H1 (cell line): ENCODE measurements at regions not wholly inside any gene's neighbourhood (a gene's known extent, or its start where the extent isn't known, plus 50 kb on each side); places are given as distances from the start of the nearest gene placed in this dataset.

Source experiments
- CTCF ChIA-PET: fragments of 300-600 bp; sonication (Branson Sonifier 250); formaldehyde crosslinking; loops from one replicate; lab custom pipeline; 2021; ENCODE audit not compliant: partially characterized antibody; lab: Charles Lee
- POLR2A ChIA-PET: fragments of 300-600 bp; sonication (Branson Sonifier 250); formaldehyde crosslinking; loops from one replicate; lab custom pipeline; 2021; ENCODE audit warnings: inconsistent platforms; ENCODE audit not compliant: partially characterized antibody; lab: Charles Lee
- DNase-seq, 2 experiments: peaks; one replicate each; pipeline versions ENCODE4 v3.0.0 to v3.0.0-alpha.2; 2010 to 2022; ENCODE audit warnings: low spot score in 2 of 2, low read depth in 1 of 2, mixed read lengths in 1 of 2
- FAIRE-seq: peaks from 2 replicates; lab custom pipeline; 2011; peaks lifted over from hg19 to GRCh38; lab: Jason Lieb, UNC
- H2AFZ ChIP-seq: 2 replicates; pipeline ENCODE4 v1.8.1; 2012; ENCODE audit warnings: low read length, inconsistent platforms
- H2AK5ac ChIP-seq: 2 replicates; pipeline ENCODE4 v1.6.1; 2013; ENCODE audit warnings: low read depth, low read length
- H2BK120ac ChIP-seq: replicated peaks from 2 replicates; pipeline ENCODE3; 2013; ENCODE audit warnings: low read depth, low read length, inconsistent platforms
- H2BK12ac ChIP-seq: 2 replicates; pipeline ENCODE4 v1.6.1; 2013; ENCODE audit warnings: low read depth, low read length
- H2BK15ac ChIP-seq: 2 replicates; pipeline ENCODE4 v1.6.1; 2013; ENCODE audit warnings: low read length
- H2BK20ac ChIP-seq: 2 replicates; pipeline ENCODE4 v1.6.1; 2013; ENCODE audit warnings: low read length
- H2BK5ac ChIP-seq: 2 replicates; pipeline ENCODE4 v1.6.1; 2013; ENCODE audit warnings: low read depth, low read length
- H3K14ac ChIP-seq: 2 replicates; pipeline ENCODE4 v1.6.1; 2013; ENCODE audit warnings: inconsistent platforms; ENCODE audit not compliant: insufficient read length
- H3K18ac ChIP-seq: 2 replicates; pipeline ENCODE4 v1.6.1; 2013; ENCODE audit warnings: low read length; ENCODE audit errors: extremely low read depth
- H3K23ac ChIP-seq: 2 replicates; pipeline ENCODE4 v1.6.1; 2013; ENCODE audit warnings: inconsistent platforms; ENCODE audit not compliant: insufficient read length
- H3K23me2 ChIP-seq: 2 replicates; pipeline ENCODE4 v1.6.1; 2013; ENCODE audit warnings: low read depth, low read length
- H3K27ac ChIP-seq: 2 replicates; pipeline ENCODE4 v1.6.1; 2011; ENCODE audit warnings: low read depth, low read length, inconsistent platforms
- H3K27me3 ChIP-seq, 4 experiments: replicated peaks in 1 of 4; 1 replicate in 1 of 4; 2 replicates in 3 of 4; pipeline versions ENCODE4 v1.6.1 to v1.8.1; 2011 to 2013; ENCODE audit warnings: low read length in 3 of 4, mild to moderate bottlenecking in 3 of 4, inconsistent platforms in 2 of 4, mixed read lengths in 2 of 4, moderate library complexity in 1 of 4; ENCODE audit not compliant: control insufficient read depth in 3 of 4, insufficient read depth in 3 of 4; ENCODE audit errors: extremely low read depth in 1 of 4
- H3K36me3 ChIP-seq, 4 experiments: 2 replicates each; pipeline versions ENCODE4 v1.6.1 to v1.8.1; 2011 to 2013; ENCODE audit warnings: mild to moderate bottlenecking in 4 of 4, low read length in 3 of 4, moderate library complexity in 2 of 4, control low read depth in 1 of 4, inconsistent platforms in 1 of 4; ENCODE audit not compliant: insufficient read depth in 4 of 4, control insufficient read depth in 2 of 4
- H3K4ac ChIP-seq: replicated peaks from 2 replicates; pipeline ENCODE3; 2013; ENCODE audit warnings: low read length, low read depth, mixed read lengths, inconsistent platforms; ENCODE audit not compliant: insufficient read length
- H3K4me1 ChIP-seq, 4 experiments: replicated peaks in 1 of 4; 1 replicate in 1 of 4; 2 replicates in 3 of 4; pipeline versions ENCODE4 v1.6.1 to v1.8.1; 2011 to 2013; ENCODE audit warnings: low read length in 3 of 4, inconsistent platforms in 2 of 4, mixed read lengths in 1 of 4; ENCODE audit not compliant: insufficient read depth in 4 of 4, control insufficient read depth in 3 of 4
- H3K4me2 ChIP-seq, 2 experiments: 2 replicates each; pipeline versions ENCODE4 v1.6.1 to v1.8.1; 2011 to 2013; ENCODE audit warnings: low read depth in 2 of 2, low read length in 2 of 2, control low read depth in 1 of 2, inconsistent platforms in 1 of 2, mild to moderate bottlenecking in 1 of 2; ENCODE audit not compliant: insufficient read depth in 1 of 2
- H3K4me3 ChIP-seq, 4 experiments: fragments of 200-600, 300-600 bp in 1 of 4; sonication (generic), shearing (Covaris generic), sonication (Bioruptor Twin) in 1 of 4; 2 replicates each; pipeline versions ENCODE4 v1.5.1 to v1.8.1; 2011 to 2016; ENCODE audit warnings: low read length in 4 of 4, low read depth in 3 of 4, control low read depth in 2 of 4, inconsistent platforms in 2 of 4, mild to moderate bottlenecking in 2 of 4, mixed read lengths in 1 of 4, moderate library complexity in 1 of 4; ENCODE audit not compliant: insufficient read depth in 2 of 4; ENCODE audit errors: extremely low read depth in 1 of 4
- H3K56ac ChIP-seq: replicated peaks from 2 replicates; pipeline ENCODE3; 2013; ENCODE audit warnings: low read depth, mild to moderate bottlenecking, mixed read lengths, low read length, inconsistent platforms; ENCODE audit not compliant: insufficient read length
- H3K79me1 ChIP-seq: 2 replicates; pipeline ENCODE4 v1.6.1; 2013; ENCODE audit warnings: low read depth, low read length, control low read depth
- H3K79me2 ChIP-seq, 2 experiments: 2 replicates each; pipeline versions ENCODE4 v1.6.1 to v1.8.1; 2012 to 2013; ENCODE audit warnings: low read length in 2 of 2, mild to moderate bottlenecking in 2 of 2, inconsistent platforms in 1 of 2; ENCODE audit not compliant: insufficient read depth in 2 of 2, control insufficient read depth in 1 of 2
- H3K9ac ChIP-seq, 4 experiments: replicated peaks in 1 of 4; 1 replicate in 1 of 4; 2 replicates in 3 of 4; pipeline versions ENCODE4 v1.6.1 to v1.8.1; 2011 to 2013; ENCODE audit warnings: low read depth in 3 of 4, low read length in 3 of 4, control low read depth in 2 of 4, mild to moderate bottlenecking in 2 of 4, moderate library complexity in 2 of 4, inconsistent platforms in 1 of 4; ENCODE audit errors: extremely low read depth in 1 of 4
- H3K9me3 ChIP-seq, 2 experiments: 2 replicates each; pipeline versions ENCODE4 v1.6.1 to v1.8.1; 2012 to 2013; ENCODE audit warnings: mild to moderate bottlenecking in 2 of 2, moderate library complexity in 2 of 2, control low read depth in 1 of 2, inconsistent platforms in 1 of 2, low read depth in 1 of 2, low read length in 1 of 2, mixed read lengths in 1 of 2; ENCODE audit not compliant: insufficient read depth in 2 of 2
- H4K20me1 ChIP-seq, 2 experiments: replicated peaks in 1 of 2; 2 replicates each; pipeline versions ENCODE3 to v1.8.1; 2011 to 2013; ENCODE audit warnings: inconsistent platforms in 2 of 2, low read length in 2 of 2, mild to moderate bottlenecking in 1 of 2; ENCODE audit not compliant: insufficient read depth in 2 of 2, control insufficient read depth in 1 of 2
- H4K5ac ChIP-seq: 2 replicates; pipeline ENCODE4 v1.6.1; 2013; ENCODE audit warnings: low read length, low read depth, mixed read lengths, inconsistent platforms; ENCODE audit not compliant: insufficient read length
- H4K8ac ChIP-seq: 2 replicates; pipeline ENCODE4 v1.8.0; 2013; ENCODE audit warnings: mild to moderate bottlenecking, moderate library complexity, low read length, inconsistent platforms; ENCODE audit not compliant: insufficient read depth; ENCODE audit errors: extremely low read depth
- H4K91ac ChIP-seq: replicated peaks from 2 replicates; pipeline ENCODE3; 2013; ENCODE audit warnings: low read length, mixed read lengths, inconsistent platforms; ENCODE audit not compliant: insufficient read length
- MAFK ChIP-seq: IDR thresholded peaks from 2 replicates; pipeline ENCODE4 v1.6.1; 2012; ENCODE audit warnings: low read depth, mild to moderate bottlenecking, improper control_type of control experiment, low read length
- POLR2A ChIP-seq, 2 experiments: IDR thresholded peaks; 1 replicate in 1 of 2; 2 replicates in 1 of 2; pipeline ENCODE4 v1.6.1; 2011; ENCODE audit warnings: low read depth in 2 of 2, low read length in 2 of 2, mild to moderate bottlenecking in 2 of 2; ENCODE audit errors: control extremely low read depth in 1 of 2
- POU5F1 ChIP-seq: IDR thresholded peaks from 2 replicates; pipeline ENCODE4 v1.6.1; 2011; ENCODE audit warnings: low read depth, mild to moderate bottlenecking, low read length, moderate library complexity
- RAD21 ChIP-seq, 2 experiments: IDR thresholded peaks in 1 of 2; conservative IDR thresholded peaks in 1 of 2; 2 replicates each; pipeline ENCODE4 v1.6.1; 2011; ENCODE audit warnings: low read depth in 2 of 2, low read length in 2 of 2, improper control_type of control experiment in 1 of 2, inconsistent platforms in 1 of 2, mild to moderate bottlenecking in 1 of 2, moderate library complexity in 1 of 2
- WGBS, 2 experiments: shearing (Covaris generic) in 1 of 2; methylation state at CpG; one replicate each; pipeline versions ENCODE4 v1.1.6 to v1.1.7; 2013 to 2015; ENCODE audit warnings: low lambda C conversion rate in 2 of 2, mixed read lengths in 2 of 2, inconsistent platforms in 1 of 2, low coverage in 1 of 2, missing lambda C conversion rate in 1 of 2; ENCODE audit not compliant: insufficient replicate concordance in 2 of 2, insufficient coverage in 1 of 2, insufficient read length in 1 of 2; ENCODE audit errors: extremely low coverage in 1 of 2, missing lambda C conversion rate in 1 of 2; 5-methylcytosine and 5-hydroxymethylcytosine counted together
- TF ChIP-seq, protein P1 (sequence below), 3 experiments: IDR thresholded peaks; 1 replicate in 2 of 3; 2 replicates in 1 of 3; pipeline versions ENCODE4 v1.5.1 to v1.6.1; 2011; ENCODE audit warnings: low read length in 3 of 3, mild to moderate bottlenecking in 3 of 3, inconsistent platforms in 2 of 3, low read depth in 1 of 3, moderate library complexity in 1 of 3; ENCODE audit not compliant: insufficient read depth in 1 of 3; ENCODE audit errors: control extremely low read depth in 1 of 3

DNA sequence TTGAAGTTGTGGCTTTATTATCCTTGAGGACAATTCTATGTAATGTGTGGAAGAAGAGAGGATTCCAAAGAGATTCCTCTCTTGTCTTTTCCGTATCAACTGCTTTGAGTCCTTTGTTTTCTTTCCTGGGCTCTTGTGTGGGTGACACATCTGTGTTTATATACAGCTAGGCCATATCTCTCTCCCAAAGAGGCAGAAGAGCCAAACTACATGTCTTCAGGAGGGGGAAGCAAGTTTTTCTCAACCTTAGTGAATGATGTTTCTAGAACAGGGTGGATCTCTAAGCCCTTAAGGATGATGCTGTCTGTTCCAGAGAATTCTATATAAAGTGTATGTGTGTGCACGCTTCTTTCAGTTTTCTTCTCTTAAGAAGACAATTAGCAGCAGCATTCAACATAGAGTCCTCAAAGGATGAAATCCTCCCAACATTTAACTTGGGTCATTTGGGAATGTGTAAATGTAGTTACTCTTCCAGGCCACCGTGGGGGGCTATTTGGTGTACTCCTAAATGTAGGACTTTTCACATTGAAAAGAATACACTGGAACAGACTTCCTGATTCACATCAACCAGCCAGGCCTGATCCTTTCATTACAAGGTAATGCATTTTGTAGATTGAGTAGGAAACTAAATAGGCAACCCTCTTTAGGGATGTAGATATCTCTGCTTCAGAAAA is 92.8 kb upstream of the EEF1E1 start:
- H3K23ac ChIP-seq, result no peak overlapping the region
- no peak overlapping the region for H2BK120ac ChIP-seq
- no peak overlapping the region for H2BK12ac ChIP-seq
- H4K91ac ChIP-seq, result no peak overlapping the region
- no peak overlapping the region for H2BK15ac ChIP-seq
- ChIA-PET CTCF (interaction anchor here (0.7 to 4.0 kb wide), 20 partner anchors 9 to 243 kb away, joined by 3 to 39 read pairs (median 5); no protein-coding TSS in a partner anchor), POLR2A (no interaction called here)
- H3K9ac ChIP-seq, result no peak overlapping the region
- no peak overlapping the region for H2BK20ac ChIP-seq
- H2AFZ ChIP-seq, result peak overlapping the region; percentile 84; the same call in 1 of the 2 replicates
- no peak overlapping the region for H3K4me3 ChIP-seq
- no peaks in the 10 kb centered on the region for H3K79me1 ChIP-seq
- no peak overlapping the region for H4K8ac ChIP-seq
- H2BK5ac ChIP-seq, result no peak overlapping the region
- H3K4me1 ChIP-seq, result peaks cover 1 to 11% (median 7%) of the 10 kb centered on the region in 4 experiments; a peak in 5 of 7 replicates
- no peaks in the 10 kb centered on the region for H3K9me3 ChIP-seq
- H3K36me3 ChIP-seq, result no peaks in the 10 kb centered on the region
- no peak overlapping the region for H3K4me2 ChIP-seq
- H3K27ac ChIP-seq, result no peak overlapping the region
- no peak overlapping the region for H3K4ac ChIP-seq
- no peaks in the 10 kb centered on the region for H3K27me3 ChIP-seq
- H4K20me1 ChIP-seq, result no peaks in the 10 kb centered on the region
- H3K23me2 ChIP-seq, result no peaks in the 10 kb centered on the region
- H3K14ac ChIP-seq, result no peak overlapping the region
- H3K18ac ChIP-seq, result no peak overlapping the region
- no peak overlapping the region for H4K5ac ChIP-seq
- H3K79me2 ChIP-seq, result no peaks in the 10 kb centered on the region
- no peak overlapping the region for H3K56ac ChIP-seq
- H2AK5ac ChIP-seq, result no peak overlapping the region
- DNase-seq (no peak), FAIRE-seq (peak; percentile 36)
- WGBS, 2 experiments, result 59% methylated on average over 3 of the region's 3 CpGs; no CpG with 5 or more reads in 1 of the 2 experiments
- TF ChIP-seq RAD21 (IDR thresholded peaks at IDR 0.05 in 1 of 2, conservative IDR thresholded peaks at IDR 0.05 in 1 of 2; ENCODE audit: low read depth in 2 of 2, low read length in 2 of 2) (peak; percentile 39 to 56), POLR2A (IDR thresholded peaks at IDR 0.05; ENCODE audit: control extremely low read depth in 1 of 2, low read depth in 2 of 2, low read length in 2 of 2) (no peak), MAFK (no peak), POU5F1 (no peak)
- TF ChIP-seq, protein P1, sequence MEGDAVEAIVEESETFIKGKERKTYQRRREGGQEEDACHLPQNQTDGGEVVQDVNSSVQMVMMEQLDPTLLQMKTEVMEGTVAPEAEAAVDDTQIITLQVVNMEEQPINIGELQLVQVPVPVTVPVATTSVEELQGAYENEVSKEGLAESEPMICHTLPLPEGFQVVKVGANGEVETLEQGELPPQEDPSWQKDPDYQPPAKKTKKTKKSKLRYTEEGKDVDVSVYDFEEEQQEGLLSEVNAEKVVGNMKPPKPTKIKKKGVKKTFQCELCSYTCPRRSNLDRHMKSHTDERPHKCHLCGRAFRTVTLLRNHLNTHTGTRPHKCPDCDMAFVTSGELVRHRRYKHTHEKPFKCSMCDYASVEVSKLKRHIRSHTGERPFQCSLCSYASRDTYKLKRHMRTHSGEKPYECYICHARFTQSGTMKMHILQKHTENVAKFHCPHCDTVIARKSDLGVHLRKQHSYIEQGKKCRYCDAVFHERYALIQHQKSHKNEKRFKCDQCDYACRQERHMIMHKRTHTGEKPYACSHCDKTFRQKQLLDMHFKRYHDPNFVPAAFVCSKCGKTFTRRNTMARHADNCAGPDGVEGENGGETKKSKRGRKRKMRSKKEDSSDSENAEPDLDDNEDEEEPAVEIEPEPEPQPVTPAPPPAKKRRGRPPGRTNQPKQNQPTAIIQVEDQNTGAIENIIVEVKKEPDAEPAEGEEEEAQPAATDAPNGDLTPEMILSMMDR (IDR thresholded peaks at IDR 0.05; ENCODE audit: control extremely low read depth in 1 of 3, insufficient read depth in 1 of 3, low read depth in 1 of 3, low read length in 3 of 3), result peak in 2 of 3 experiments; percentile 29 to 45; a peak in 2 of 4 replicates
